HS-27A (cell line): ENCODE measurements at regions not wholly inside any gene's neighbourhood (a gene's known extent, or its start where the extent isn't known, plus 50 kb on each side); places are given as distances from the start of the nearest gene placed in this dataset.
"Not testable (repeated sequence)": the region's sequence is repeated elsewhere in the genome, so short reads cannot be mapped to it uniquely, and the experiment has no call there.

Experiments
- DNase-seq: peaks from one replicate; pipeline ENCODE4 v3.0.0-alpha.2; 2012; ENCODE audit warnings: low read depth, missing footprints

GRCh38 chr14:46147452-46147851 lies 504.1 kb downstream of the RPL10L start:
- DNase-seq, result no peak

- no peak for DNase-seq
Observed at GRCh38 chr14:46147024-46147423, 504.6 kb downstream of the RPL10L start.

GRCh38 chr14:46140445-46140844 lies 511.1 kb downstream of the RPL10L start:
- no peak for DNase-seq

- DNase-seq, result no peak
Observed at GRCh38 chr14:46139649-46140048, 511.9 kb downstream of the RPL10L start.

GRCh38 chr14:46137786-46138185 lies 513.8 kb downstream of the RPL10L start:
- DNase-seq, result no peak

GRCh38 chr14:46136456-46136855 lies 515.1 kb downstream of the RPL10L start:
- DNase-seq, result no peak

GRCh38 chr14:46108228-46108627 lies 543.4 kb downstream of the RPL10L start:
- DNase-seq, result no peak

- DNase-seq, result not testable (repeated sequence)
Observed at GRCh38 chr14:46100901-46101300, 550.7 kb downstream of the RPL10L start.

- no peak for DNase-seq
Observed at GRCh38 chr14:46091819-46092218, 559.8 kb downstream of the RPL10L start.

GRCh38 chr14:46087604-46088003 lies 564.0 kb downstream of the RPL10L start:
- DNase-seq, result no peak

- DNase-seq, result no peak
Observed at GRCh38 chr14:46074061-46074460, 577.5 kb downstream of the RPL10L start.

GRCh38 chr14:46063872-46064271 lies 587.7 kb downstream of the RPL10L start:
- DNase-seq, result no peak

GRCh38 chr14:46058964-46059563 lies 592.5 kb downstream of the RPL10L start:
- DNase-seq, result no peak

GRCh38 chr14:46057799-46058198 lies 593.8 kb downstream of the RPL10L start:
- no peak for DNase-seq

- DNase-seq, result no peak
Observed at GRCh38 chr14:46054526-46054925, 597.1 kb downstream of the RPL10L start.

- DNase-seq, result no peak
Observed at GRCh38 chr14:46053221-46053620, 598.4 kb downstream of the RPL10L start.

GRCh38 chr14:46051796-46052195 lies 599.8 kb downstream of the RPL10L start:
- no peak for DNase-seq

- DNase-seq, result no peak
Observed at GRCh38 chr14:46048127-46048526, 603.5 kb downstream of the RPL10L start.

GRCh38 chr14:46036099-46036498 lies 615.5 kb downstream of the RPL10L start:
- no peak for DNase-seq

GRCh38 chr14:46034305-46034704 lies 617.3 kb downstream of the RPL10L start:
- DNase-seq, result no peak

GRCh38 chr14:46018846-46019420 lies 632.6 kb downstream of the RPL10L start:
- no peak for DNase-seq

GRCh38 chr14:46008348-46008747 lies 643.2 kb downstream of the RPL10L start:
- no peak for DNase-seq

- no peak for DNase-seq
Observed at GRCh38 chr14:45998554-45998953, 653.0 kb downstream of the RPL10L start.

GRCh38 chr14:45990252-45990651 lies 661.3 kb downstream of the RPL10L start:
- DNase-seq, result no peak
